ENCODE measurements at regions not wholly inside any gene's neighbourhood (a gene's known extent, or its start where the extent isn't known, plus 50 kb on each side); places are given as distances from the start of the nearest gene placed in this dataset.

DNA sequence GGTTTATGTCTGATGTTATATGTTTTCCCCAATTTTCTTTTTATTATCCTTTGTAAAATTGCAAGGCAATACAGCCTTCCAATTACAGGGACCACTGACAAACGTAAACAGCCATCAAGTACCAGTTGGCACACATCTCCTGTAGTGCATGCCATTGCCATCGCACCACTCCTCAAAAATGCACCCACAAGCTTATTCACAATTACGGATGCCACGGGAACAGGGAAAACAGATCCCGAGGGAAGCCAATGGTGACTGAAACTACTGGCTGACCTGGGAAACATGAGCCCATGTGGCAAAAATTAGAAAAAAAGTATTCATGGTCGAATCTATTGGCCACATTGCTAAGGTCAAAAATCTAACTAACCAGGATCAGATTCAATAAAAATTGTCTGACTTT, 395.2 kb downstream of the PAX1 start:
- TF ChIP-seq, protein P1, sequence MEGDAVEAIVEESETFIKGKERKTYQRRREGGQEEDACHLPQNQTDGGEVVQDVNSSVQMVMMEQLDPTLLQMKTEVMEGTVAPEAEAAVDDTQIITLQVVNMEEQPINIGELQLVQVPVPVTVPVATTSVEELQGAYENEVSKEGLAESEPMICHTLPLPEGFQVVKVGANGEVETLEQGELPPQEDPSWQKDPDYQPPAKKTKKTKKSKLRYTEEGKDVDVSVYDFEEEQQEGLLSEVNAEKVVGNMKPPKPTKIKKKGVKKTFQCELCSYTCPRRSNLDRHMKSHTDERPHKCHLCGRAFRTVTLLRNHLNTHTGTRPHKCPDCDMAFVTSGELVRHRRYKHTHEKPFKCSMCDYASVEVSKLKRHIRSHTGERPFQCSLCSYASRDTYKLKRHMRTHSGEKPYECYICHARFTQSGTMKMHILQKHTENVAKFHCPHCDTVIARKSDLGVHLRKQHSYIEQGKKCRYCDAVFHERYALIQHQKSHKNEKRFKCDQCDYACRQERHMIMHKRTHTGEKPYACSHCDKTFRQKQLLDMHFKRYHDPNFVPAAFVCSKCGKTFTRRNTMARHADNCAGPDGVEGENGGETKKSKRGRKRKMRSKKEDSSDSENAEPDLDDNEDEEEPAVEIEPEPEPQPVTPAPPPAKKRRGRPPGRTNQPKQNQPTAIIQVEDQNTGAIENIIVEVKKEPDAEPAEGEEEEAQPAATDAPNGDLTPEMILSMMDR (IDR thresholded peaks at IDR 0.05) = no peak
- no peak for TF ChIP-seq POLR2A (IDR thresholded peaks at IDR 0.05)

Data from thyroid gland (tissue), 4 donors.